ENCODE measurements at regions not wholly inside any gene's neighbourhood (a gene's known extent, or its start where the extent isn't known, plus 50 kb on each side); places are given as distances from the start of the nearest gene placed in this dataset.

DNA sequence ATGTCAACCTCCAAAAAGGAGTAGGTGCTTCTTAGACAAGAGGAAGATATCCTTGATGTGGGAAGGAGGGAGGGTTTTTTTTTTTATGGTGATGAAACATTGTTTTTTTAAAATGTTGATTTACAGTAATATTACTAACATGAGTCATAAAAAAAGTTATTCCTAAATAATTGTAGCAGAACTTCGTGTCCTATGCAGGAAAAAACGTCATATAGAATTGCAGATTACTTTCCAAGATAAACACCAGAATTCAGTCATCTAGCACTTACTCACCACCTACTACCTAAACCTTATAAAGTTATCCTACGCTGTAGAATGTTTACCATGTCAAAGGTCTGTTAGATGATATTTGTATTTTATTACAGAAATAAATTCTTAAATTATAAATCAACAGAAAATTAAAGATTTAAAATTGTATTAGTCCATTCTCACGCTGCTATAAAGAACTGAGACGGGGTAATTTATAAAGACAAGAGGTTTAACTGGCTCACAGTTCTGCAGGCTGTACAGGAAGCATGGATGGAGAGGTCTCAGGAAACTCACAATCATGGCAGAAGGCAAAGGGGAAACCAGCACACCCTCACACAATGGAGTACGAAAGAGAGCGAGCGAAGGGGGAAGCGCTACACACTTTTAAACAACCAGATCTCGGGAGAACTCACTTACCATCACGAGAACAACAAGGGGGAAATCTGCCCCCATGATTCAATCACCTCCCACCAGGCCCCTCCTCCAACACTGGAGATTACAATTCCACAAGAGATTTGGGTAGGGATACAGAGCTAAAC is 105.2 kb upstream of the NEBL start:
- DNase-seq, result no peak

DNA sequence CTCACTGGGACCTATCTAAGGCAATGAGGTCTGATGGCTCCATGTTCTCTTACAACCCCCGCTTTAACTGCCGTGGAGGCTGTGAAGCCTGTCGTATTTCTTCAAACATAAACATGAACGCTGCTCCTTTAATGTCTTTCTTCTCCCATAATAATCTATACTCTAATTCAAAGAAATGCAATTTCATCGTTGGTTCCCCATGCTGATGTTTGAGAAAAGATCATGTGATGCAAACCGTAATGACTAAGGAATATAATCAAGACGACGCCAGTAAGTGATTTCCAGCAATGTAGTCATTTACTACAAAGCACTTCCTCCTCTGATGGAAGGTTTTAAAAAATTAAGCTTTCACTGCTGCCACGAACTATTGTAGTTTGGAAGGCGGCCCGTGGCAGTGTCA is 102.6 kb upstream of the NEBL start:
- DNase-seq, result no peak

- no peak for DNase-seq
Observed at GRCh38 chr10:20998036-20998435, 100.9 kb upstream of the NEBL start.

DNA sequence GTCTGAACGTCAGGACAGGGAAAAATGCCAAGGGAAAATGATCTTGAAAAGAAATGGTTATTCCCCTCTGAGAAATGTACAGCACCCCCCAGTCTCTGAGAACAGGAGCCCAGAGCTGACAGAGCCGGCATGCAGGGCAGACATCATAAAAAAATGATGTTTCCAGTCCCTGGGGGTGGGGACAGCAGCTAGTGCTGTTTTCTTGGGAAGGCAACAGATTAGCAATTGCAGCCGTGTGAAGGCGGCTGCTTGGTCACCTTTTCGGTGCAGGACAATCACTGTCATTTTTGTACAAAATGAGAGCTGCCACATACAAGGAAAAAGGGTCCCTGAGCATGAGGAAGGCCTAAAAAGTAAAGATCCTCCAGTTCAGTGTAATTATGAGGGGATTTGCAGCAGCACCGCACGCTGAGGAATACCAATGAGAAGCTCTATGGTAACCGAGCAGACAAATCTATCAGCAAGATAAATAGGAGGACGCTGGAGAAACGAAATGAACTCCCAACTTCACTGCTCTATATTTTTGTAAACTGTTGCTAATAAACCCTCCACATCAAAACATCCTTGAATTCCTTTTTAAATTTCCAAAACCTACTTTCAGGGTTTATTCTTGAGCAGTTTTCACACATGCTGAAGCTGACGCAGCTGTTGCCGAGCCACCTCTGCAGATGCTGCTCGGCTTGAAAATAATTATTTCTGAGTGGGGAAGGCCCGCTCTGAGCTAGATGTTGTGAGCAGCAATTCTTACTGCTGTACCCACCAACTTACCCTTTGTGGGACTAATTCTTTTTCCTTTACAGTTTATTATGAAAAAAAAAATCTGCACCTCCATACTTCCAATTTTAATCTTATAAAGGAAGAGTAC is 98.2 kb upstream of the NEBL start:
- no peak for DNase-seq

GRCh38 chr10:20993830-20994527 is 96.9 kb upstream of the NEBL start:
- DNase-seq, result no peak

DNA sequence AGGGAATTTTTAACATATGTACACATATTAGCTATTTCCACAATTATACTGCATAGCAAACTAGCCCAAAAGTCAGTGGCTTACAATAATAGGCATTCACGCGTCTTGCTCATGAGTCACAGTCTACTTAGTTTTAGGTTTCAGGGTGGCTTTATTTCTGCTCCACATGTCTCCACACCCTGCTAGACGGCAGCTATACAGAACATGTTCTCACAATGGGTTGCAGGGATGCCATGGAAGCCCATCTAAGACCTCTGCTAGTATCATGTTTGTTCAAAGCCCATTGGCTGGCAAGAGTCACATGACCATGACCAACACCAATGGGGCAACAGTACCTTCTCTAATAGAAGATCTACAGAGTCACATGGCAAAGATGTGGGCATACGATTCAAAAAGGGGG is 96.3 kb upstream of the NEBL start:
- no peak for DNase-seq

- DNase-seq, result no peak
Observed at GRCh38 chr10:20991526-20991925, 94.4 kb upstream of the NEBL start.

GRCh38 chr10:20990604-20991003 is 93.5 kb upstream of the NEBL start:
- DNase-seq, result no peak

GRCh38 chr10:20988357-20988983 is 91.4 kb upstream of the NEBL start:
- no peak for DNase-seq

DNA sequence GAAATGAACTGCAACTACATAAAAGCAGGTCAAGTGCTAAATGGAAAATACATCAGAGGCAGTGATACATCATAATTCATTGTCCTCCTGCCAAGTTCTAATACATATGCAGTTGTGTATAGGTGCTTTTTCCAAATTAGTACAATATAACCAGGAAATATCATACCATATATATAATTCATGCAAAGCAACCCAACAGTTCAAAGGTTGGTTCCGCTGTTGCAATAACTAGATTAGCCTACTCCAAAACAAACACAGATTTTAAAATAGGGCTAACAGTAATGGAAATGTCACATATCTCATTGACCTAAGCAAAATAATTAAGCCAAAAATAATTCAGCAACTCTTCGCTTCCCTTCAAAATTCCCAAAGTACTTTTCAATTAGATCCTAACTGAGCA is 88.9 kb upstream of the NEBL start:
- no peak for DNase-seq

DNA sequence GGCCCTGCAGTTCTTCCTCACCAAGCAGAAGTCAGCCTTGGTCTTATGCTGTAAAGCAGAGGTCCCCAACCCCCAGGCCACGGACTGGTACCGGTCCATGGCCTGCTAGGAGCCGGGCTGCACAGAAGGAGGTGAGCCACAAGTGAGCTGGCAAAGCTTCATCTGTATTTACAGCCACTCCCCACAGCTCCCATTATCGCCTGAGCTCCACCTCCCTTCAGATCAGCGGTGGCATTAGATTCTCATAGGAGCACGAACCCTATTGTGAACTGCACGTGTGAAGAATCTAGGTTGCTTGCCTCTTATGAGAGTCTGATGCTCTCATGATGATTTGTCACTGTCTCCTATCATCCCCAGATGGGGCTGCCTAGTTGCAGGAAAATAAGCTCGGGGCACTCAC is 87.6 kb upstream of the NEBL start:
- DNase-seq, result no peak

GRCh38 chr10:20981419-20981953 is 84.4 kb upstream of the NEBL start:
- no peak for DNase-seq

GRCh38 chr10:20978617-20979016 is 81.5 kb upstream of the NEBL start:
- DNase-seq, result no peak

DNA sequence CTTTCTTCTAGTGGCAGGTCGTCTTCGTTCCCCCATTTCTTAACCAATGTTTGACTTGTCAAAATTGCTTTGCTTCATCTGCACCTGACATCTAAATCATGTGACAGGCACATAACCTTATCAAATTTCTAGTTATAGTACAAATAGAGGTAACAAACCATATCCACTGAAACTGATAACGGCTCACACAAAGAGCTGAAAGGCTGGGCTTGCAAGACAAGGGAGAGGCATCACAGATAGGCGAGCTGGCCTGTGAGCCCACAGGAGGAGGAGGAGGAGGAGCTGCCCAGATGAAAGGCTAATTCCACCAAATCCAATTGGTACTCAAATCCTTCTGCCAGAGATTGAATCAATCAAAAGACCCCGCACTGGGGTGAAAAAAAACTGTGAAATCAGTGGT is 80.2 kb upstream of the NEBL start:
- no peak for DNase-seq

DNA sequence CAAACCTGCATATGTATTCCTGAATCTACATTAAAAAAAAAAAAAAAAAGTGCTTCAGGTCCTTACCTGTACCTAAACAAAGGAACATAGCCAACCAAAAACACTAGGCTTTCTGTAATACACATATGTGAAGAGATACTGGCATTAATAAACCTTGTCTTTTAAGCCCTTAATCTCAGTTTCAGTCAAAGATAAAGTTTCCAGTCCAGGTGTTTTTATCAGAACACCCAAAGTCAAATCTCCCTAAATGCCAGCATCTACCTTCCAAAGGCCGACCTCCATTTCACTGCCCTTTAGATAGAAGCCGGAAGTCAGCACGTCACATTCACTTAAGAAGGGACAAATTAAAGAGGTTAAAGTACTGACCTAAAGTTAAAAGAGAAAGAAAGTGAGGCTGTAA is 79.8 kb upstream of the NEBL start:
- no peak for DNase-seq

DNA sequence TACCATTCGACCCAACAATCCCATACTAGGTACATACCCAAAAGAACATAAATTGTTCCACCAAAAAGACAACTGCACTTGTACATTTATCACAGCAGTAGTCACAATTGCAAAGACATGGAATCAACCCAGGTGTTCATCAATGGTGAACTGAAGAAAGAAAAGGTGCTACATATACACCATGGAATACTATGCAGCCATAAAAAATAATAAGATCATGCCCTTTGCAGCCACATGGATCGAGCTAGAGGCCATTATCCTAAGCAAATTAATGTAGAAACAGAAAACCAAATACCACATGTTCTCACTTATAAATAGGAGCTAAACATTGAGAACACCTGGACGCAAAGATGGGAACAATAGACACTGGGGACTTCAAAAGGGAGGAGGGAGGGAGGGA is 79.3 kb upstream of the NEBL start:
- DNase-seq, result no peak

DNA sequence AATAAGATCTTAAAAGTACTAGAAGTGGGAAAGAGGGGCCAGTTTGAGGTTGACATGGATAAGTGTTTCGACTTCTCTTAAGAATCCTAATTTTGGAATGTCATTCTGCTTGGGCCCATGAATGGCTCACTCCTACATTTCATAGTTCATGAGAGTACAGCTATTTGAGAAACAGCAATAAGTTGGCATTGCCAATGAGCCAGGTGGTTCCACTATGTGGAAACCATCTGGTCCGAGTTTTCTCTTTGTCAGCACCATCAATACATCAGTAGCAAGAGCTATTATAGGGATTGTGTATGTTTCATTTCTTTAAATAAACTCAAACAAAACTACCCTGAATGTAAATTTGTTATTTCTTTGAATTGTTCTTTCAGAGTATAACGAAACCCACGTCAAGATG is 78.1 kb upstream of the NEBL start:
- DNase-seq, result no peak

DNA sequence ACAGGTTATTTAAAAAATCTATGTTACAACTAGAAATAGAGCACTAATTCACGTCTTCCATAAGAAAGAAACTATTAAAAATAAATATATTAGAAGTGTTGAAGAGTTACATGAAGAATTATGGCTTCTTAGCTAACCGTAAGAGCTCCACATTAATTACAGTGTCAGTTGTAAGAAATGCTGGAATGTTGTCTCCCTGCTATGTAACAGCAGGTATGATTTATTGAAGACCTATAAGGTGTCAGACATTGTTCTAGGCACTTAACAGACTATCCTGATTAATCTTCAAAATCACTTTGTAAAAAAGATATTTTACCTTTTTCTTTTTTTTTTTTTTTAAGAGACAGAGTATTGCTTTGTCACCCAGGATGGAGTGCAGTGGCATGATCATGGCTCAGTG is 75.8 kb upstream of the NEBL start:
- no peak for DNase-seq

DNA sequence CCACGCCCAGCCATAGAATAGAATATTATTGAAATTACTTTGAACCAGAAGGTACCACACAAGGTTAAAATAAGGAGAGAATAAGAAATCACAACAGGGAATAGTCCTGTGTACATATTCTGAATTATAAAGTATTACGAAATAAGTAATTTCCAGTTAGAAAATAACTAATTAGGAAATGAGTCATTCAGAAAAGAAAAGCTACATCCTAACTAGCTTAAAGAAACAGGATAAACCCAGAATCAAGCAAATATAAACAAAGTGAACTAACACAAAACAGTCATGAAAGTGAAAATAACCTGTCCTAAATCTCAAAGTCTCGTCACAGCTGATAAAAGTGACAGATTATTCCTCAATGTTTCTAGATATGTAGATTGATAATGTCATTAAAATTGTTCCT is 74.8 kb upstream of the NEBL start:
- DNase-seq, result no peak

- DNase-seq, result no peak
Observed at GRCh38 chr10:20970708-20971107, 73.6 kb upstream of the NEBL start.

- DNase-seq, result no peak
Observed at GRCh38 chr10:20970044-20970443, 72.9 kb upstream of the NEBL start.

DNA sequence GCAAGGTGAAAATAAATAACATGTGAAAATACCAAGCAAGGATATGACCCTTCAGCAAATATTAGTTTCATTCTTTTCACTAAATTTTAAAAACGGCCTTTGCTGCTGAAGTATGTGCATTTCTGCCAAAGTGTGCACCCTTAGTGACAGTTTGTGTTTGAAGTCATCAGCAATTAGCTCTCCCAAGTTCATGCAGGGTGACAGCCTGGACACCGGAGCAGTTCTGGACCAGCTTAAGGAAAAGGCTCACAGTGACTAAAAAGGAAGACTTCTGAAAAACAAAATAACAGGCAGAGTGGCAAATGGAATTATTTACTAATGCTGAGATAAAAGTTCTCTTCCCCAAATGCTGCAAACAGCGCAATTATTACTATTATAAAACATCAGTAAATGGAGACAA is 69.3 kb upstream of the NEBL start:
- DNase-seq, result no peak

All from right forelimb (tissue), 1 donor.